NCI-H1436 treated with DMSO at 0.1 percent for 48 hours (cell line): ENCODE measurements at regions not wholly inside any gene's neighbourhood (a gene's known extent, or its start where the extent isn't known, plus 50 kb on each side); places are given as distances from the start of the nearest gene placed in this dataset.

Experiments used
- DNase-seq: peaks from one replicate; lab custom pipeline; 2025; lab: John Stamatoyannopoulos, UW

- DNase-seq = no peak
These were observed 125.5 kb upstream of the FBXL4 start for GRCh38 chr6:99073223-99073622.

GRCh38 chr6:99066044-99066443 is 118.3 kb upstream of the FBXL4 start:
- DNase-seq = no peak

GRCh38 chr6:99064834-99065233 is 117.1 kb upstream of the FBXL4 start:
- DNase-seq = no peak

GRCh38 chr6:99036672-99037071 is 88.9 kb upstream of the FBXL4 start:
- DNase-seq = no peak

GRCh38 chr6:99032396-99032795 is 84.7 kb upstream of the FBXL4 start:
- no peak for DNase-seq

- no peak for DNase-seq
These were observed 84.2 kb upstream of the FBXL4 start for GRCh38 chr6:99031957-99032356.

- DNase-seq = no peak
These were observed 83.2 kb upstream of the FBXL4 start for GRCh38 chr6:99030915-99031314.

GRCh38 chr6:99026135-99026534 is 78.4 kb upstream of the FBXL4 start:
- no peak for DNase-seq

GRCh38 chr6:99024089-99024488 is 76.3 kb upstream of the FBXL4 start:
- DNase-seq = no peak

- DNase-seq = no peak
These were observed 74.4 kb upstream of the FBXL4 start for GRCh38 chr6:99022039-99022609.

GRCh38 chr6:99019381-99019780 is 71.6 kb upstream of the FBXL4 start:
- DNase-seq = no peak

- DNase-seq = no peak
These were observed 69.4 kb upstream of the FBXL4 start for GRCh38 chr6:99017150-99017549.

- DNase-seq = no peak
These were observed 68.6 kb upstream of the FBXL4 start for GRCh38 chr6:99016355-99016754.

- no peak for DNase-seq
These were observed 66.3 kb upstream of the FBXL4 start for GRCh38 chr6:99014061-99014460.

- DNase-seq = no peak
These were observed 65.9 kb upstream of the FBXL4 start for GRCh38 chr6:99013661-99014060.

GRCh38 chr6:99013145-99013544 is 65.4 kb upstream of the FBXL4 start:
- no peak for DNase-seq

GRCh38 chr6:99011151-99011550 is 63.4 kb upstream of the FBXL4 start:
- no peak for DNase-seq

GRCh38 chr6:99002831-99003230 is 55.1 kb upstream of the FBXL4 start:
- DNase-seq = no peak

- DNase-seq = no peak
These were observed 50.4 kb upstream of the FBXL4 start for GRCh38 chr6:98998103-98998502.
